Femur (tissue), 1 donor: ENCODE measurements at regions not wholly inside any gene's neighbourhood (a gene's known extent, or its start where the extent isn't known, plus 50 kb on each side); places are given as distances from the start of the nearest gene placed in this dataset.
"Not testable (repeated sequence)": the region's sequence is repeated elsewhere in the genome, so short reads cannot be mapped to it uniquely, and the experiment has no call there.

Experiments used
- DNase-seq: peaks from one replicate; pipeline ENCODE4 v3.0.0-alpha.2; 2017

GRCh38 chr2:2650608-2651375 is 319.7 kb upstream of the MYT1L start:
- DNase-seq: no peak

- no peak for DNase-seq
Observed at GRCh38 chr2:2649109-2650072, 318.3 kb upstream of the MYT1L start.

- no peak for DNase-seq
Observed at GRCh38 chr2:2648094-2648493, 317.0 kb upstream of the MYT1L start.

- DNase-seq: no peak
Observed at GRCh38 chr2:2647141-2647541, 316.1 kb upstream of the MYT1L start.

- no peak for DNase-seq
Observed at GRCh38 chr2:2646433-2647051, 315.5 kb upstream of the MYT1L start.

- no peak for DNase-seq
Observed at GRCh38 chr2:2645162-2645855, 314.2 kb upstream of the MYT1L start.

- not testable (repeated sequence) for DNase-seq
Observed at GRCh38 chr2:2644751-2645150, 313.7 kb upstream of the MYT1L start.

GRCh38 chr2:2644040-2644439 is 313.0 kb upstream of the MYT1L start:
- DNase-seq: no peak

GRCh38 chr2:2642906-2643890 is 312.1 kb upstream of the MYT1L start:
- DNase-seq: no peak

GRCh38 chr2:2641541-2642410 is 310.7 kb upstream of the MYT1L start:
- DNase-seq: no peak

- DNase-seq: no peak
Observed at GRCh38 chr2:2640818-2641217, 309.7 kb upstream of the MYT1L start.

- DNase-seq: no peak
Observed at GRCh38 chr2:2640371-2640770, 309.3 kb upstream of the MYT1L start.

GRCh38 chr2:2639251-2640139 is 308.4 kb upstream of the MYT1L start:
- no peak for DNase-seq

- no peak for DNase-seq
Observed at GRCh38 chr2:2638547-2639220, 307.6 kb upstream of the MYT1L start.

- DNase-seq: peak; percentile 51
Observed at GRCh38 chr2:2636813-2637212, 305.7 kb upstream of the MYT1L start.

GRCh38 chr2:2635025-2635528 is 304.0 kb upstream of the MYT1L start:
- DNase-seq: no peak

GRCh38 chr2:2633017-2633416 is 301.9 kb upstream of the MYT1L start:
- DNase-seq: no peak

- no peak for DNase-seq
Observed at GRCh38 chr2:2623939-2624338, 292.9 kb upstream of the MYT1L start.

GRCh38 chr2:2621855-2622254 is 290.8 kb upstream of the MYT1L start:
- no peak for DNase-seq
